SU-DHL-6 (cell line): ENCODE measurements at regions not wholly inside any gene's neighbourhood (a gene's known extent, or its start where the extent isn't known, plus 50 kb on each side); places are given as distances from the start of the nearest gene placed in this dataset.

ENCODE experiments used
- CTCF ChIP-seq: fragments of 200-600 bp; sonication (generic); IDR thresholded peaks from one replicate; pipeline ENCODE4 v1.5.1; 2017; ENCODE audit warnings: antibody characterized with exemption, mild to moderate bottlenecking, low read length, moderate library complexity; ENCODE audit not compliant: insufficient read depth, poor library complexity, severe bottlenecking
- EZH2phosphoT487 ChIP-seq: fragments of 200-600 bp; sonication (generic), shearing (Covaris generic); conservative IDR thresholded peaks from 2 replicates; pipeline ENCODE4 v1.6.1; 2018; ENCODE audit warnings: mild to moderate bottlenecking, antibody characterized with exemption, low read length, moderate library complexity, mixed read lengths

DNA sequence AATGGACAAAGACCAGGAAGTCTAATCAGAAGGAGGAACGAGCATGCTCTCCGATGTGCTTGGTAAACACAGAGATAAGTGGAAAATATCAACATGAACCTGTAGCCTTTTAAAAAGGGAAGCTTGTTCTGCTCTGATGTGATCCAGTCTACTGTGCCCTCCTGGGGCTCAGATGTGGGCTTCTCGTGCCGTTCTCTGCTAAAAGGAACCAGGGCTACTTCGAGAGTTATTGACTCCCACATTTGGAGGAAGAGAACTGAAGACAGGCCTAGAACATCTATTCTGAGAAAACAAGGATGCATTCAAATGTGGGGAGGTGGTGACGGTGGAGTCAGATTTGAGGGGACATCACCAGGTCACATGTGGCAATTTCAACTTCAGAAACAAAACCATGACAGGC, 325.4 kb downstream of the GLRX3 start:
- TF ChIP-seq EZH2phosphoT487 (no peak), CTCF (no peak)
